H9 (cell line): ENCODE measurements at regions not wholly inside any gene's neighbourhood (a gene's known extent, or its start where the extent isn't known, plus 50 kb on each side); places are given as distances from the start of the nearest gene placed in this dataset.

ENCODE experiments used
- DNase-seq: peaks from one replicate; pipeline ENCODE4 v3.0.0-alpha.2; 2017
- H2AFZ ChIP-seq: one replicate; pipeline ENCODE4 v1.6.1; 2013; ENCODE audit warnings: mild to moderate bottlenecking, low read length, control low read depth, moderate library complexity
- H2AK5ac ChIP-seq: 2 replicates; pipeline ENCODE4 v1.6.1; 2013; ENCODE audit warnings: low read length, control low read depth, mixed read lengths; ENCODE audit not compliant: insufficient read length
- H2BK120ac ChIP-seq: one replicate; pipeline ENCODE4 v1.6.1; 2013; ENCODE audit warnings: low read depth, mild to moderate bottlenecking, low read length, control low read depth, inconsistent platforms; ENCODE audit not compliant: poor library complexity, severe bottlenecking
- H2BK12ac ChIP-seq: 2 replicates; pipeline ENCODE4 v1.6.1; 2013; ENCODE audit warnings: low read length, control low read depth, mixed read lengths, low read depth; ENCODE audit not compliant: insufficient read length
- H2BK15ac ChIP-seq: 2 replicates; pipeline ENCODE4 v1.6.1; 2013; ENCODE audit warnings: low read depth, low read length, control low read depth
- H2BK20ac ChIP-seq: one replicate; pipeline ENCODE4 v1.6.1; 2013; ENCODE audit warnings: low read depth, mild to moderate bottlenecking, low read length, control low read depth, inconsistent platforms; ENCODE audit not compliant: poor library complexity, severe bottlenecking
- H2BK5ac ChIP-seq: 2 replicates; pipeline ENCODE4 v1.6.1; 2013; ENCODE audit warnings: low read length, control low read depth, mixed read lengths; ENCODE audit not compliant: insufficient read length
- H3K14ac ChIP-seq: 2 replicates; pipeline ENCODE4 v1.6.1; 2013; ENCODE audit warnings: low read length, control low read depth; ENCODE audit not compliant: insufficient read depth
- H3K18ac ChIP-seq: 2 replicates; pipeline ENCODE4 v1.6.1; 2013; ENCODE audit warnings: low read depth, mild to moderate bottlenecking, mixed read lengths, low read length, control low read depth; ENCODE audit not compliant: insufficient read length
- H3K23ac ChIP-seq: 2 replicates; pipeline ENCODE4 v1.6.1; 2013; ENCODE audit warnings: low read length, control low read depth, mixed read lengths, low read depth; ENCODE audit not compliant: insufficient read length
- H3K23me2 ChIP-seq: 2 replicates; pipeline ENCODE4 v1.6.1; 2013; ENCODE audit warnings: low read depth, mild to moderate bottlenecking, mixed read lengths, low read length, control low read depth; ENCODE audit not compliant: insufficient read length, poor library complexity, severe bottlenecking
- H3K27ac ChIP-seq: 2 replicates; pipeline ENCODE4 v1.5.1; 2013; ENCODE audit warnings: low read length, control low read depth, mixed read lengths, low read depth; ENCODE audit not compliant: insufficient read length
- H3K27me3 ChIP-seq: 2 replicates; pipeline ENCODE4 v1.6.1; 2013; ENCODE audit warnings: low read length, control low read depth, inconsistent platforms; ENCODE audit not compliant: insufficient read depth
- H3K4ac ChIP-seq: 2 replicates; pipeline ENCODE4 v1.6.1; 2013; ENCODE audit warnings: low read depth, mild to moderate bottlenecking, control low read depth, inconsistent platforms, low read length, moderate library complexity
- H3K4me1 ChIP-seq: 2 replicates; pipeline ENCODE4 v1.6.1; 2013; ENCODE audit warnings: low read length, control low read depth, inconsistent platforms; ENCODE audit not compliant: insufficient read depth
- H3K4me2 ChIP-seq: 2 replicates; pipeline ENCODE4 v1.6.1; 2013; ENCODE audit warnings: low read length, control low read depth, mixed read lengths; ENCODE audit not compliant: insufficient read length, insufficient read depth
- H3K56ac ChIP-seq: 2 replicates; pipeline ENCODE4 v1.6.1; 2013; ENCODE audit warnings: low read depth, mild to moderate bottlenecking, mixed read lengths, low read length, control low read depth; ENCODE audit not compliant: insufficient read length
- H3K79me1 ChIP-seq: 2 replicates; pipeline ENCODE4 v1.6.1; 2013; ENCODE audit warnings: low read depth, mild to moderate bottlenecking, moderate library complexity, low read length, control low read depth, inconsistent platforms; ENCODE audit not compliant: insufficient read depth, poor library complexity, severe bottlenecking
- H3K79me2 ChIP-seq: 2 replicates; pipeline ENCODE4 v1.6.1; 2013; ENCODE audit warnings: low read length, control low read depth, inconsistent platforms; ENCODE audit not compliant: insufficient read depth
- H3K9ac ChIP-seq: 2 replicates; pipeline ENCODE4 v1.6.1; 2013; ENCODE audit warnings: low read length, control low read depth, mixed read lengths; ENCODE audit not compliant: insufficient read length; ENCODE audit errors: extremely low read depth
- H3K9me3 ChIP-seq: one replicate; pipeline ENCODE4 v1.6.1; 2013; ENCODE audit warnings: low read depth, low read length, inconsistent platforms; ENCODE audit not compliant: control insufficient read depth
- H3T11ph ChIP-seq: one replicate; pipeline ENCODE4 v1.6.1; 2013; ENCODE audit warnings: mild to moderate bottlenecking, low read length, control low read depth, inconsistent platforms
- H4K20me1 ChIP-seq: one replicate; pipeline ENCODE4 v1.6.1; 2013; ENCODE audit not compliant: control insufficient read depth, insufficient read length, insufficient read depth
- H4K5ac ChIP-seq: 2 replicates; pipeline ENCODE4 v1.6.1; 2013; ENCODE audit warnings: low read depth, mild to moderate bottlenecking, mixed read lengths, low read length, control low read depth; ENCODE audit not compliant: insufficient read length
- H4K8ac ChIP-seq: replicated peaks from 2 replicates; pipeline ENCODE4 v1.6.1; 2013; ENCODE audit warnings: low read length, control low read depth, mixed read lengths, low read depth; ENCODE audit not compliant: insufficient read length
- H4K91ac ChIP-seq: 2 replicates; pipeline ENCODE4 v1.6.1; 2013; ENCODE audit warnings: low read depth, mild to moderate bottlenecking, moderate library complexity, mixed read lengths, low read length, control low read depth; ENCODE audit not compliant: insufficient read length
- H3K27ac Mint-ChIP-seq, 3 experiments: 2 replicates in 2 of 3; 3 replicates in 1 of 3; pipeline ENCODE4 v1.8.0; 2020 to 2021; ENCODE audit warnings: mixed read lengths in 3 of 3, mild to moderate bottlenecking in 1 of 3, moderate library complexity in 1 of 3
- H3K27me3 Mint-ChIP-seq: 2 replicates; pipeline ENCODE4 v1.8.0; 2021; ENCODE audit warnings: low read depth, mild to moderate bottlenecking, moderate library complexity, mixed read lengths
- H3K36me3 Mint-ChIP-seq, 3 experiments: 2 replicates in 2 of 3; 3 replicates in 1 of 3; pipeline ENCODE4 v1.8.0; 2020 to 2021; ENCODE audit warnings: low read depth in 3 of 3, mixed read lengths in 3 of 3; ENCODE audit not compliant: insufficient read depth in 1 of 3
- H3K4me1 Mint-ChIP-seq, 2 experiments: 2 replicates each; pipeline ENCODE4 v1.8.0; 2020; ENCODE audit warnings: mixed read lengths in 2 of 2
- H3K4me3 Mint-ChIP-seq, 2 experiments: 2 replicates in 1 of 2; 3 replicates in 1 of 2; pipeline ENCODE4 v1.8.0; 2020 to 2021; ENCODE audit warnings: mild to moderate bottlenecking in 2 of 2, mixed read lengths in 2 of 2, moderate library complexity in 1 of 2
- H3K9me3 Mint-ChIP-seq, 2 experiments: 2 replicates in 1 of 2; 3 replicates in 1 of 2; pipeline ENCODE4 v1.8.0; 2020; ENCODE audit warnings: mild to moderate bottlenecking in 2 of 2, mixed read lengths in 2 of 2, moderate library complexity in 1 of 2
- WGBS: extraction: QIAGEN DNeasy Blood & Tissue Kit; methylation state at CpG from one replicate; pipeline ENCODE4 v1.1.7; 2013; ENCODE audit warnings: missing lambda C conversion rate, low lambda C conversion rate, mixed read lengths; ENCODE audit not compliant: insufficient read length; ENCODE audit errors: extremely low coverage; 5-methylcytosine and 5-hydroxymethylcytosine counted together
- TF ChIP-seq, protein P1 (sequence below): fragments of 200-600 bp; sonication (generic); conservative IDR thresholded peaks from 3 replicates; pipeline ENCODE4 v1.8.0; 2021; ENCODE audit warnings: antibody characterized with exemption, mild to moderate bottlenecking

DNA sequence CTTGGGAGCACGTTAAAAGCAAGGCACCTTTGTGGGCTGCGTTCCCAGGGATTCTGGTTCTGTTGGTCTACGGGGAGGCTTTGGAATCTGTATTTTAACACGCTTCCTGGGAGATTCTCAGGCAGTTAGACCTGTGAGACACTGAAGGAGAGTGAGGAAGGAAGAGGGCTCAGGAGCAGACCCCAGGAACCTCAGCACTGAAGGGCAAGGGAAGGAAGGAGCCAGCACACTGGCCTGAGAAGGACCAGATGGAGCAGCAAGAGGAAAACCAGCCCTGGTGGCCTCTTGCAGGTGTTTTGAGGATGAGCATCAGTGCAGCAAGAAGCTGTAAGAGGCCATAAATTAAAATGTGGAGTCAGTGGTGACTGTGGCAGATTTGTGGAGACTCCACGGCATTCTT, 146.7 kb downstream of the RPLP1 start:
- H3K79me2 ChIP-seq = no peaks in the 10 kb centered on the region
- no peak overlapping the region for H2BK120ac ChIP-seq
- no peaks in the 10 kb centered on the region for H4K20me1 ChIP-seq
- H3K23me2 ChIP-seq = no peaks in the 10 kb centered on the region
- H3K27ac Mint-ChIP-seq = peak overlapping the region in 2 of 3 experiments; percentile 10 to 53; a peak in 1 of 7 replicates
- no peak overlapping the region for H3K23ac ChIP-seq
- H2AFZ ChIP-seq = no peak overlapping the region
- H4K8ac ChIP-seq = no peak overlapping the region
- H3K27me3 ChIP-seq = no peaks in the 10 kb centered on the region
- no peak overlapping the region for H4K5ac ChIP-seq
- TF ChIP-seq, protein P1, sequence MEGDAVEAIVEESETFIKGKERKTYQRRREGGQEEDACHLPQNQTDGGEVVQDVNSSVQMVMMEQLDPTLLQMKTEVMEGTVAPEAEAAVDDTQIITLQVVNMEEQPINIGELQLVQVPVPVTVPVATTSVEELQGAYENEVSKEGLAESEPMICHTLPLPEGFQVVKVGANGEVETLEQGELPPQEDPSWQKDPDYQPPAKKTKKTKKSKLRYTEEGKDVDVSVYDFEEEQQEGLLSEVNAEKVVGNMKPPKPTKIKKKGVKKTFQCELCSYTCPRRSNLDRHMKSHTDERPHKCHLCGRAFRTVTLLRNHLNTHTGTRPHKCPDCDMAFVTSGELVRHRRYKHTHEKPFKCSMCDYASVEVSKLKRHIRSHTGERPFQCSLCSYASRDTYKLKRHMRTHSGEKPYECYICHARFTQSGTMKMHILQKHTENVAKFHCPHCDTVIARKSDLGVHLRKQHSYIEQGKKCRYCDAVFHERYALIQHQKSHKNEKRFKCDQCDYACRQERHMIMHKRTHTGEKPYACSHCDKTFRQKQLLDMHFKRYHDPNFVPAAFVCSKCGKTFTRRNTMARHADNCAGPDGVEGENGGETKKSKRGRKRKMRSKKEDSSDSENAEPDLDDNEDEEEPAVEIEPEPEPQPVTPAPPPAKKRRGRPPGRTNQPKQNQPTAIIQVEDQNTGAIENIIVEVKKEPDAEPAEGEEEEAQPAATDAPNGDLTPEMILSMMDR = no peak
- H3K9me3 ChIP-seq = no peaks in the 10 kb centered on the region
- no peak overlapping the region for H3K4me3 Mint-ChIP-seq
- H3K56ac ChIP-seq = no peak overlapping the region
- no peak overlapping the region for H2BK15ac ChIP-seq
- H2BK12ac ChIP-seq = no peak overlapping the region
- H3K9ac ChIP-seq = no peak overlapping the region
- no peak overlapping the region for H2BK20ac ChIP-seq
- no peak overlapping the region for H3T11ph ChIP-seq
- no peak overlapping the region for H2BK5ac ChIP-seq
- peaks cover 21% of the 10 kb centered on the region for H3K27me3 Mint-ChIP-seq
- H3K79me1 ChIP-seq = no peaks in the 10 kb centered on the region
- no peaks in the 10 kb centered on the region for H3K36me3 Mint-ChIP-seq
- no peak overlapping the region for H4K91ac ChIP-seq
- WGBS = no CpG with 5 or more reads among the region's 5 CpGs
- H3K4me2 ChIP-seq = no peak overlapping the region
- H3K4me1 ChIP-seq = no peaks in the 10 kb centered on the region
- H2AK5ac ChIP-seq = no peak overlapping the region
- no peak overlapping the region for H3K27ac ChIP-seq
- no peak overlapping the region for H3K4ac ChIP-seq
- H3K4me1 Mint-ChIP-seq = peaks cover 12 to 20% of the 10 kb centered on the region in 2 experiments
- H3K18ac ChIP-seq = no peak overlapping the region
- DNase-seq = no peak
- H3K9me3 Mint-ChIP-seq = no peaks in the 10 kb centered on the region
- H3K14ac ChIP-seq = no peak overlapping the region
